ENCODE measurements at regions not wholly inside any gene's neighbourhood (a gene's known extent, or its start where the extent isn't known, plus 50 kb on each side); places are given as distances from the start of the nearest gene placed in this dataset.

GRCh38 chr18:38427234-38427633, 861.6 kb upstream of the CELF4 start:
- no peak for DNase-seq (ENCODE audit: low spot score)

DNA sequence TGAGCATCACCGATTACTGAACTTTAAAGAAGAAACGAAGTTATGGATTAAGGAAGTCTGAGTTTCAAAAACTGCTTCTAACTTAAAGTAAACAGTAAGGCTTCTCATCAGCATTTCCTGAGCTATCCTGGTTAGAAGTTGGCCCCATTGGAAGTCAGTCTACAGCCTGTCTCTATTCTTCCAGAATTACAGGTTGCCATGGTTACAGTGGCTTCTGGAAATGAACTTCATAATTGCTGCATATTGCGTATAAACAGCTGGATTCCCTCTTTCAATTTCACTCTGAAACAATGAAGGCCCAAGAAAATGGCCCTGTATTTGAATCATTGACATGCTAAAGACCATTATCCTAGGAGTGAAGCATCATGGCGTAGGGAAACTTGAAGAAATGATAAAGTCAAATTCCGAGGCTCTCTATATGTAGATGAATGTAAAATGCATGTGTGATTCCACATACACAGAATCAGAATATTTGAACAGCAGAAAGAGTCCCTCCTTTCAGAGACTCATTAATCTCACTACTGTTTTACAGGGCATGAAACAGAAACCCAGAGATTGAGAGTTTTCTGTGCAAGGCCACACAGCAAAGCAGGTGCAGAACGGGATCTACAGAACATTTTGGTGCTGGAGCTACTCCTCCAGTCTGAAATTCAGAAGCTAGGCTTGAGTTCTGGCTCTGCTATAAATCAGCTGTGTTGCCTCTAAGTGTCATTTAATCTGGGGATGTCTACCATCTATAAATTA, 856.4 kb upstream of the CELF4 start:
- no peak for DNase-seq (ENCODE audit: low spot score)

- DNase-seq (ENCODE audit: low spot score), result no peak
These were observed 855.4 kb upstream of the CELF4 start for GRCh38 chr18:38421021-38421420.

DNA sequence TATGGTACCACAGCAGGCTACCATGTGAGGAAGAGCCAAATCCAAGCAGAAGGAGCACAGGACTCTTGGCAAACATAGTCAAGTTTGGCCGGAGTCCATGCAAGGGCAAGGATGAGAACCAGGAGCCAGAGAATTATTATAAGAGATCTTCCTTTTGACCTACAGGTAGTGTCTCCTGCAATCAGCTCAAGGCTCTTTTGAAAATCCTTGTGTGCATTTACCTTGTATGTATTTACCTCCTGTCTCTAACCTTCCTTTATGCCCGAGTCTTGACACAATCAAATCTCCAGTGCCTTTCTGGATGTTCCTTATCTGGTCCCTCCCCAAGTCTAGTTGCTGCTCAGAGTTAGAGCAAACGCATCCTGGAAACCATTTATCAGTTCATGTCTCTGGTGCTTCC, 855.0 kb upstream of the CELF4 start:
- no peak for DNase-seq (ENCODE audit: low spot score)

DNA sequence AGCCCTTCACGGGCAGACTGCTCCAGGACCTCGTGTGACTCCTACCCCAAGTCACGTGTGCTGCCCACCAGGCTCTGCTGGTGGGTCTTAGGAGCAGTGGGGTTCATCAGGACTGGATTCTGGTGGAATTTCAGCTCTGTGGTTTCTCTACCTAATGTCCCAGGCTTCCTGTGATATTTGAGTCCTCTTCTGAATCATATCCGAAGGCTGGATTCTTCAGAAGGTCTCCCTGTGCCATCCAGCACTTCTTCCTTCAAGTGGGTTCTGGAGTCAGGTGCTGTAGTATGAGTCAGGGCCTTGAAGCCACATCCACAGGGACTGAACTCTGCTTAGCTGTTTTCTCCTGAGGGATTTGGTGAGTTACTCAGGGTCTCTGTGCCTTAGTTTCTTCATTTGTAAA, 850.2 kb upstream of the CELF4 start:
- DNase-seq (ENCODE audit: low spot score), result no peak

- DNase-seq (ENCODE audit: low spot score), result no peak
These were observed 847.6 kb upstream of the CELF4 start for GRCh38 chr18:38413193-38413592.

DNA sequence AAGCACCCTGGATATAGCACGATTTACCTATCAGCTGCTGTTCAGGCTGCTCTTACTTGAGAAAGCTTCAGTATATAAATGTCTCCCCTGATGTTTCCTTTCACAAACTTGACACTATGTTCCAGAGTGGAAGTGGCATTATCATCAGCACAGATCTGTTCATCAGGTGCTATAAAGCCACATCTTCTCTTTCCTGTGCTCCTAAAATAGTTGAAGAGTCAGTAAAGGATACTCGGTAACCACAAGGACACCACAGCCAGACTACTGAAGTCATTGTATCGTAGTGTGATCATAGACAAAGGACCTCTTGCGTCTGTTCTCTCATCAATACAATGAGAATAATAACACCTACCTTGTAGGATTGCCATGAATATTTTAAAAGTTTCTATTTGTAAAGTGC, 841.0 kb upstream of the CELF4 start:
- no peak for DNase-seq (ENCODE audit: low spot score)

- no peak for DNase-seq (ENCODE audit: low spot score)
These were observed 836.9 kb upstream of the CELF4 start for GRCh38 chr18:38402509-38402908.

DNA sequence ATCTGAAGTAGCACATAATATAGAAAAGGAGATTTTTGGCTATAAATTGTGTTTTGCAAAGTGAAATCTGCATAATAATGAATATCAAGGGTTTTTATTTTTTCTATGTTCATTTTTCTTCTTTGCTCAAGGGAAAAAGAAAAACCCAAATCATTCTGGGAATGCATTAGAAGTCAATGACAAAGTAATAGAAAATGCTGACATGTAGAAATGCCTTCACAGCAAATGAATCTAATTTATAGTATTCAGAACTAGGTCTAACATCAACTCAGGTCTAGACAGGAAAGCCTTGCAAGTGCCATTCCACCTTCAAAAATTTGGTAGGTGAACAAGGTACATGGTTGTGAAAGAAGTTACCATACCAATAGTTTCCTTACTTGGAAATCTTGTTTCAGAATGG, 831.5 kb upstream of the CELF4 start:
- no peak for DNase-seq (ENCODE audit: low spot score)

- DNase-seq (ENCODE audit: low spot score), result no peak
These were observed 820.5 kb upstream of the CELF4 start for GRCh38 chr18:38386146-38386545.

GRCh38 chr18:38369772-38370690, 804.4 kb upstream of the CELF4 start:
- DNase-seq (ENCODE audit: low spot score), result no peak

GRCh38 chr18:38368886-38369285, 803.3 kb upstream of the CELF4 start:
- no peak for DNase-seq (ENCODE audit: low spot score)

DNA sequence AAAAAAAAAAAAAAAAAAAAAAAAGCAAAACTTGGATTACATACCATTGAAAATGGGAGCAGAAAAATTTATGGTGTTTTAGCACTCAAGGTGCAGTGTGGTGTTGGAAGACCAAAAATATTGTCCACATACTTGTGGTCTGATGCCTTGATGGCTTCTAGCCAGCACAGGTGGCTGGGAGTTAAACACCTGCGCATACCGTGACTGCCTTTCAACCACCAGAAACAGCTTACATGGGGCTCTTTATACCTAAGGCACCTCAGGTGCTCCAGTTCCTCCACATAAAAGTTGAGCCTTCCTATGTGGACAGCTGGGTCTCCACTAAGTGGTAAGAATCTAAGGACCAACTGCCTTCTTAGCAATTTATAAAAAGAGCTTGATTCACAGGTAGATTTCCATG, 802.6 kb upstream of the CELF4 start:
- no peak for DNase-seq (ENCODE audit: low spot score)

DNA sequence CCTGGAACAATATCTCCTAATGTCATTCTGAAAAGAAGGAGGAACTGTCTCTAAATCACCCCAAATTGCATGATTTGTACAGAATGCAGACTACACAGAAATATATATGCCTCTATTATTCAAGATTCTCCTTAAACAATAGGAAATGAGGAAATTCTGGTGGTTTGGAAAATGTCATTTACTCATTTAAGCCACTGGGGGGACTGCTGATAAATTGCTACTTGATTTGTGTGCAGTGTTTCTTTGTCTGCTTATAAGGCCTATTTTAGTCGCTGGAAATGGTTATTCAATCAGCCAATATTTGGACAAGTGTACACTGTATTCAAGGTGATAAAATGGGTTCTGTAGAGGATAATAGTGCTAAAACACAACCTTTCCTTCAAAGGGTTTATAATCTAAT, 801.9 kb upstream of the CELF4 start:
- no peak for DNase-seq (ENCODE audit: low spot score)

DNA sequence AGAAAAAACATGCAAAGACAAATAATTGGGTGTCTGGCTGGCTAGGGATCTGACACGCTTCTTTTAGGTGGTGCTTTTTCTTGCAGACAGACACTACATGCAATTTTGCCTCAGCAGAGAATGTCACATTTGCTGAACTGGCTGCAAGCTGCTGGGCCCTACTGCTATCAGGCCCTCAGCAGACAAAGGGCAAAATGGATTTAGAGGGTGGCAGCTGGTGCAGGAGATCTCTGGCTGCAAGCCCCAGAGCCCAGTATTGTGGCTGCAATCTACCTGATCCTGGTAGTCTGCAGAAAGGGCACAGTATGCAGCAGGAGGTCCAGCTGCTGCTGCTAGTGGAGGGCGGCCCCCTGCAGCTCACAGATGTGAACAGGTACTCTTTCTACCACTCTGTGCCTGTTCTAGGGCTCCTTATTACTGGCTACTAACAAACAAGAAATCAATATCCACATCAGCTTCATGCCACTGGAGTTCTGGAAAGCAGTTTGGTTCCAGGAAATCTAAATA, 796.7 kb upstream of the CELF4 start:
- no peak for DNase-seq (ENCODE audit: low spot score)

DNA sequence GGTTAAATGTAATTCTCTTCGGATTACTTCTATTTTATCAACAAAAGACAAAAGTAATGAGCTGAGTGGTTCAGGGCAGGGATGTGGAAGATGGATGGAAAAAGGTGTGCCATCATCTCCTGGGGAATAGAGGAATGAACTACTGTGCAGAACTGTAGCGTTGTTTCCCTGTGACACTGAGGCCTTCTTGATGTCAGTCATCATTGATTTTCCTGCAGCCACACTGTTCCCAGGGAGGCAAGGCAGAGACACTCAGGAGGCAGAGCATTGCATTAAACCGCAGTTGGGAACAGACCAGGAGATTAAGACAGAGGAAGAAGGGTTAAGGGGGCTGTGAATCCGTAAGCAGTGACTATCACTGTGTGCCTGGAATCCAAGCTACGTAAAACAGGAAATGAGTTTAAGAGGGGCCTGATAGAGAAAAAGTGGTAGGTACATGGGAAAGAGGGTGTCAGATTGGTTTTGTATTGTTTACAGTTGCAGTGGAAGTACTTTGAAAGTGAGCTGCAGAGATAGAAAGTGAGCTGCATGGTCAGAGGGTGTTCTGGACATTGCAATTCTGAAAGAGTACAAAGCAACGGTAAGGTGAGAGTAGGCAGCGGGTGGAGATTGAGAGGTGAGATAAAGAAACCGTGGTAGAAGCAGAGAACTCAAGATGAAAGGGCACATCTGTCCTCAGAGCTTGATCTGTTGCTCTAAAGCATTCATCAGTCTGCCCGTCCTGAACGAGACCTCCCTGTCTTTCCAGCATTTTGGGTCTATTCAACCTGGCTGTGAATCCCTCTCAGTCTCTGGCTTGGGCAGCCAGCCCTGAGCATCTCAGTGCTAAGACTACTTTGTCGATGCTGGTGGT, 793.4 kb upstream of the CELF4 start:
- DNase-seq (ENCODE audit: low spot score), result no peak

GRCh38 chr18:38353149-38353548, 787.6 kb upstream of the CELF4 start:
- no peak for DNase-seq (ENCODE audit: low spot score)

- DNase-seq (ENCODE audit: low spot score), result no peak
These were observed 784.5 kb upstream of the CELF4 start for GRCh38 chr18:38350141-38350540.

GRCh38 chr18:38330573-38330972, 765.0 kb upstream of the CELF4 start:
- DNase-seq (ENCODE audit: low spot score), result no peak

GRCh38 chr18:38329145-38329544, 763.5 kb upstream of the CELF4 start:
- DNase-seq (ENCODE audit: low spot score), result no peak

DNA sequence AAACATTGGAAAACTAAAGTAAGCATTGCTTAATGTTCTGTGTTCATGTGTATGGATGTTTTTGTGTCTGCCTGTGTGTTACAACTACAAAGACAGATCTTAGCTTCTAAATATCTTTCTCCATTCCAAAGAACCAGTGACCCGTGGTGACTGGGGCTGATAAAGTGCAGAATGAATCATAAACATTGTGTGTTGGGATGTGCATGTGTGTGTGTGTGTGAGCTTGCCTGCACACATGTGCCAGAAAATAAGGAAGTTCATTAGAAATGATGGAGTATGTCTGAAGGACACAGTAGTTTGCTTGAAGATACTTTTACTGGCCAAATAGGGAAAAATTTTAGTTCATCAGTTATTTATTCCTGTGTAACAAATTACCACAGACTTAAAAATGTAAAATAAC, 756.6 kb upstream of the CELF4 start:
- DNase-seq (ENCODE audit: low spot score), result no peak

DNA sequence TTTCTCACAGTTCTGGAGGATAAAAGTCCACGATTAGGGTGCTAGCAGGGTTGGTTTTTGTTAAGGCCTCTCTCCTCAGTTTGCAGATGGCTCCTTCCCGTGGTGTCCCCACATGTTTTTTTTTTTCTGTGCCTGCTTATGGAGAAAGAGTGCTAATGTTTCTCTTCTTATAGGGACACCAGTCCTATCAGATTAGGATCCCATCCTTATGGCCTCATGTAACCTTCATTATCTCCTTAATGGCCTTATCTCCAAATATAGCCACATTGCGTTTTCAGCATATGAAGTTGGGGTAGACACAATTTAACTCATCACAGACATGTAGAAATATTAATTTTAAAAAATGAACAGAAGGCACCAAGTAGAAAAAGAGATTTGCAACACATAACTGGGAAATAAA, 755.7 kb upstream of the CELF4 start:
- no peak for DNase-seq (ENCODE audit: low spot score)

Data from Ammon's horn (tissue), 1 donor.